ENCODE measurements at regions not wholly inside any gene's neighbourhood (a gene's known extent, or its start where the extent isn't known, plus 50 kb on each side); places are given as distances from the start of the nearest gene placed in this dataset.

GRCh38 chr3:177578488-177578887, 381.2 kb upstream of the TBL1XR1 start:
- no peak for TF ChIP-seq POLR2A (IDR thresholded peaks at IDR 0.05)
- no peak for TF ChIP-seq POLR2AphosphoS5 (IDR thresholded peaks at IDR 0.05)
- no peak for TF ChIP-seq CTCF (IDR thresholded peaks at IDR 0.05 in 8 of 11, conservative IDR thresholded peaks at IDR 0.05 in 3 of 11)
- WGBS, 5 donors, result 55 to 75% (median 65%) methylated on average over 6 of the region's 6 CpGs
- H3K9me3 ChIP-seq, result no peaks in the 10 kb centered on the region
- H3K36me3 ChIP-seq, result no peaks in the 10 kb centered on the region
- intact Hi-C loops (cut with DNase I; ENCODE audit: low total_unique reads), result no loop called here
- DNase-seq, result no peak
- H3K4me3 ChIP-seq, result no peak overlapping the region
- H3K27me3 ChIP-seq (replicated peaks in 1 of 7), result no peaks in the 10 kb centered on the region
- no peak overlapping the region for H3K27ac ChIP-seq
- peaks cover 0 to 12% (median 0%) of the 10 kb centered on the region in 6 donors for H3K4me1 ChIP-seq

- H3K36me3 ChIP-seq, result no peaks in the 10 kb centered on the region
- no peak overlapping the region for H3K4me3 ChIP-seq
- H3K27me3 ChIP-seq (replicated peaks in 1 of 7), result no peaks in the 10 kb centered on the region
- DNase-seq, result no peak
- H3K27ac ChIP-seq, result no peak overlapping the region
- peaks cover 0 to 10% (median 0%) of the 10 kb centered on the region in 6 donors for H3K4me1 ChIP-seq
- 94 to 100% (median 97%) methylated on average over 4 of the region's 4 CpGs for WGBS, 5 donors
- no peaks in the 10 kb centered on the region for H3K9me3 ChIP-seq
- TF ChIP-seq POLR2AphosphoS5 (IDR thresholded peaks at IDR 0.05) (no peak), CTCF (IDR thresholded peaks at IDR 0.05 in 8 of 11, conservative IDR thresholded peaks at IDR 0.05 in 3 of 11) (no peak), POLR2A (IDR thresholded peaks at IDR 0.05) (no peak)
- intact Hi-C loops (cut with DNase I; ENCODE audit: low total_unique reads), result no loop called here
These were observed 382.1 kb upstream of the TBL1XR1 start for GRCh38 chr3:177579419-177579818.

GRCh38 chr3:177580437-177580836, 383.2 kb upstream of the TBL1XR1 start:
- H3K9me3 ChIP-seq, result no peaks in the 10 kb centered on the region
- H3K4me1 ChIP-seq, result no peaks in the 10 kb centered on the region
- TF ChIP-seq POLR2A (IDR thresholded peaks at IDR 0.05) (no peak), CTCF (IDR thresholded peaks at IDR 0.05 in 8 of 11, conservative IDR thresholded peaks at IDR 0.05 in 3 of 11) (no peak), POLR2AphosphoS5 (IDR thresholded peaks at IDR 0.05) (no peak)
- DNase-seq, result no peak
- no peak overlapping the region for H3K4me3 ChIP-seq
- intact Hi-C loops (cut with DNase I; ENCODE audit: low total_unique reads), result no loop called here
- H3K27ac ChIP-seq, result no peak overlapping the region
- H3K27me3 ChIP-seq (replicated peaks in 1 of 7), result no peaks in the 10 kb centered on the region
- WGBS, 5 donors, result 63 to 83% (median 80%) methylated on average over 2 of the region's 2 CpGs
- H3K36me3 ChIP-seq, result no peaks in the 10 kb centered on the region

GRCh38 chr3:177585271-177585670, 388.0 kb upstream of the TBL1XR1 start:
- intact Hi-C loops (cut with DNase I; ENCODE audit: low total_unique reads), result no loop called here
- no peak overlapping the region for H3K27ac ChIP-seq
- H3K9me3 ChIP-seq, result peaks cover 0 to 8% (median 2%) of the 10 kb centered on the region in 8 donors
- peaks cover 0 to 8% (median 0%) of the 10 kb centered on the region in 6 donors for H3K4me1 ChIP-seq
- DNase-seq, result no peak
- no peak overlapping the region for H3K4me3 ChIP-seq
- TF ChIP-seq POLR2A (IDR thresholded peaks at IDR 0.05), result no peak
- WGBS, 5 donors, result 39 to 63% (median 62%) methylated on average over 3 of the region's 3 CpGs
- no peaks in the 10 kb centered on the region for H3K27me3 ChIP-seq (replicated peaks in 1 of 7)
- no peaks in the 10 kb centered on the region for H3K36me3 ChIP-seq

Measured in spleen (tissue), 11 donors.